ENCODE measurements at regions not wholly inside any gene's neighbourhood (a gene's known extent, or its start where the extent isn't known, plus 50 kb on each side); places are given as distances from the start of the nearest gene placed in this dataset.

DNA sequence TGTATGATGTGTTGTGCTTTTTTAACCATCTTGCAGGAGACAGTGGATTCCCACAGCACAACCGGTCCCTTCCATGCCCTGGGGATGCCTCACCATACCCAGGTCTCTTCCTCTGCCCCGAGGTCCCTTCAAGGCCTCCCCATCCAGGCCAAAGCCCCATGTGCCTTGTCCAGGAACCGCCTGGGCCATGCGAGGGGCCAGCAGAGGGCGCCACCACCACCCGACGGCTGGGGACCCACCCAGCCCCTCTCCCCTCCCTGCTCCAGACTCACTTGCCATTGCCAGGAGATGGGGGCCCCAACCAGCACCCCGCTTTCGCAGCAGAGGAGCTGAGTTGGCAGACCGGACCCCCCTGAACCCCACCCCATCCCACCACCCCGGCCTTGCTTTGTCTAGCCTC lies 485.5 kb downstream of the TRAM1L1 start:
- H3K4me3 ChIP-seq = no peak overlapping the region
- no peak overlapping the region for H3K9ac ChIP-seq (ENCODE audit: insufficient read depth in 1 of 2, low read length in 2 of 2)
- no peak for TF ChIP-seq CTCF (IDR thresholded peaks at IDR 0.05; ENCODE audit: control extremely low read depth, extremely low read depth)
- H3K9me3 ChIP-seq (ENCODE audit: control insufficient read depth in 4 of 4, insufficient read depth in 3 of 4, low read length in 3 of 4) = peaks cover 0 to 10% (median 0%) of the 10 kb centered on the region in 4 donors
- no peaks in the 10 kb centered on the region for H3K36me3 ChIP-seq (ENCODE audit: control insufficient read depth in 4 of 4, insufficient read depth in 4 of 4, low read length in 4 of 4)
- ATAC-seq (ENCODE audit: insufficient read depth, low FRiP score) (no peak), DNase-seq (no peak)
- no peaks in the 10 kb centered on the region for H3K4me1 ChIP-seq (ENCODE audit: control insufficient read depth in 5 of 5, insufficient read depth in 5 of 5, low read length in 5 of 5)
- WGBS, 2 donors = 86 to 90% methylated on average over 11 of the region's 11 CpGs
- H3K27me3 ChIP-seq (ENCODE audit: control insufficient read depth in 3 of 3, insufficient read depth in 3 of 3, low read length in 2 of 3) = no peaks in the 10 kb centered on the region
- H3K27ac ChIP-seq (ENCODE audit: low read depth in 1 of 2, low read length in 1 of 2) = no peak overlapping the region

- 96 to 97% methylated on average over 37 of the region's 37 CpGs for WGBS, 2 donors
- H3K9ac ChIP-seq (ENCODE audit: insufficient read depth in 1 of 2, low read length in 2 of 2) = no peak overlapping the region
- TF ChIP-seq CTCF (IDR thresholded peaks at IDR 0.05; ENCODE audit: control extremely low read depth, extremely low read depth) = no peak
- no peaks in the 10 kb centered on the region for H3K4me1 ChIP-seq (ENCODE audit: control insufficient read depth in 5 of 5, insufficient read depth in 5 of 5, low read length in 5 of 5)
- H3K4me3 ChIP-seq = no peak overlapping the region
- DNase-seq = no peak
- H3K27ac ChIP-seq (ENCODE audit: low read depth in 1 of 2, low read length in 1 of 2) = no peak overlapping the region
- H3K36me3 ChIP-seq (ENCODE audit: control insufficient read depth in 4 of 4, insufficient read depth in 4 of 4, low read length in 4 of 4) = no peaks in the 10 kb centered on the region
- no peaks in the 10 kb centered on the region for H3K27me3 ChIP-seq (ENCODE audit: control insufficient read depth in 3 of 3, insufficient read depth in 3 of 3, low read length in 2 of 3)
- H3K9me3 ChIP-seq (ENCODE audit: control insufficient read depth in 4 of 4, insufficient read depth in 3 of 4, low read length in 3 of 4) = peaks cover 0 to 10% (median 0%) of the 10 kb centered on the region in 4 donors
- ATAC-seq (ENCODE audit: insufficient read depth, low FRiP score) = no peak
Observed at GRCh38 chr4:116598980-116599789, 486.2 kb downstream of the TRAM1L1 start.

DNA sequence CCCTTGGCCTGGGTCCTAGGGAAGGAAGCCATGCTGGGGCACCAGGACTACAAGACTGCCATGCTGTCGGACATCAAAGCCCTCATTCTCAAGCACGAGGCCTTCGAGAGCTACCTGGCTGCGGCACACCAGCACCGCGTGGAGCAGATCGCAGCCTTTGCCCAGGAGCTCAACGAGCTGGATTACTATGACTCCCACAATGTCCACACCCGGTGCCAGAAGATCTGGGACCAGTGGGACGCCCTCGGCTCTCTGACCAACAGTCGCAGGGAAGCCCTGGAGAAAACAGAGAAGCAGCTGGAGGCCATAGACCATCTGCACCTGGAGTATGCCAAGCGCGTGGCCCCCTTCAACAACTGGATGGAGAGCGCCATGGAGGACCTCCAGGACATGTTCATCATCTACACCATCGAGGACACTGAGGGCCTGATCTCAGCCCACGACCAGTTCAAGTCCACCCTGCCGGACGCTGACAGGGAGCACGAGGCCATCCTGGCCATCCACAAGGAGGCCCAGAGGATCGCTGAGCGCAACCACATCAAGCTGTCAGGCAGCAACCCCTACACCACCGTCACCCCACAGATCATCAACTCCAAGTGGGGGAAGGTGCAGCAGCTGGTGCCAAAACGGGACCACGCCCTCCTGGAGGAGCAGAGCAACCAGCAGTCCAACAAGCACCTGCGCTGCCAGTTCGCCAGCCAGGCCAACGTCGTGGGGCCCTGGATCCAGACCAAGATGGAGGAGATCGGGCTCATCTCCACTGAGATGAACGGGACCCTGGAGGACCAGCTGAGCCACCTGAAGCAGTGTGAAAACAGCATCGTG lies 487.0 kb downstream of the TRAM1L1 start:
- Histone ChIP-seq H3K9ac (ENCODE audit: insufficient read depth in 1 of 2, low read length in 2 of 2) (no peak overlapping the region), H3K4me3 (no peak overlapping the region), H3K36me3 (ENCODE audit: control insufficient read depth in 4 of 4, insufficient read depth in 4 of 4, low read length in 4 of 4) (no peaks in the 10 kb centered on the region), H3K9me3 (ENCODE audit: control insufficient read depth in 4 of 4, insufficient read depth in 3 of 4, low read length in 3 of 4) (peaks cover 0 to 10% (median 0%) of the 10 kb centered on the region in 4 donors), H3K27ac (ENCODE audit: low read depth in 1 of 2, low read length in 1 of 2) (no peak overlapping the region), H3K4me1 (ENCODE audit: control insufficient read depth in 5 of 5, insufficient read depth in 5 of 5, low read length in 5 of 5) (no peaks in the 10 kb centered on the region), H3K27me3 (ENCODE audit: control insufficient read depth in 3 of 3, insufficient read depth in 3 of 3, low read length in 2 of 3) (no peaks in the 10 kb centered on the region)
- ATAC-seq (ENCODE audit: insufficient read depth, low FRiP score) (no peak), DNase-seq (no peak)
- TF ChIP-seq CTCF (IDR thresholded peaks at IDR 0.05; ENCODE audit: control extremely low read depth, extremely low read depth) = no peak
- 95% methylated on average over 32 of the region's 32 CpGs for WGBS, 2 donors

All from lung (tissue), 11 donors.